ENCODE measurements at regions not wholly inside any gene's neighbourhood (a gene's known extent, or its start where the extent isn't known, plus 50 kb on each side); places are given as distances from the start of the nearest gene placed in this dataset.
"Not testable (repeated sequence)": the region's sequence is repeated elsewhere in the genome, so short reads cannot be mapped to it uniquely, and the experiment has no call there.

DNA sequence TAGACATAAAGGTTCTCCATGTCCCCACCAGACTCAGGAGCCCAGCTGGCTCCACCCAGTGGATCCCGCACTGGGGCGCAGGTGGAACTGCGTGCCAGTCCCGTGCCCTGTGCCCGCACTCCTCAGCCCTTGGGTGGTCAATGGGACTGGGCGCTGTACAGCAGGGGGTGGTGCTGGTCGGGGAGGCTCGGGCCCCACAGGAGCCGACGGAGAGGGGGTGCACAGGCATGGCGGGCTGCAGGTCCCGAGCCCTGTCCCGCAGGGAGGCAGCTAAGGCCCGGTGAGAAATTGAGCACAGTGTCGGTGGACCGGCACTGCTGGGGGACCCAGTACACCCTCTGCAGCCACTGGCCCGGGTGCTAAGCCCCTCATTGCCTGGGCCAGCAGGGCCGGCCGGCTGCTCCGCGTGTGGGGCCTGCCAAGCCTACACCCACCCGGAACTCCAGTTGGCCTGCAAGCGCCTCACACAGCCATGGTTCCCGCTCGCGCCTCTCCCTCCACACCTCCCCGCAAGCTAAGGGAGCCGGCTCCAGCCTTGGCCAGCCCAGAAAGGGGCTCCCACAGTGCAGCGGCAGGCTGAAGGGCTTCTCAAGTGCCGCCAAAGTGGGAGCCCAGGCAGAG lies 832.9 kb downstream of the CENPC start:
- WGBS (ENCODE audit: insufficient coverage): 96% methylated on average over 29 of the region's 30 CpGs
- H3K27ac ChIP-seq (ENCODE audit: low read length); H3K36me3 ChIP-seq (ENCODE audit: control insufficient read depth, insufficient read depth, low read length); H3K27me3 ChIP-seq (ENCODE audit: control insufficient read depth, insufficient read depth, low read length); H3K4me3 ChIP-seq (ENCODE audit: low read length); H3K4me1 ChIP-seq (ENCODE audit: control insufficient read depth, insufficient read depth, low read length); H3K9me3 ChIP-seq (replicated peaks; ENCODE audit: control insufficient read depth, low read depth, low read length); DNase-seq: not testable (repeated sequence)

DNA sequence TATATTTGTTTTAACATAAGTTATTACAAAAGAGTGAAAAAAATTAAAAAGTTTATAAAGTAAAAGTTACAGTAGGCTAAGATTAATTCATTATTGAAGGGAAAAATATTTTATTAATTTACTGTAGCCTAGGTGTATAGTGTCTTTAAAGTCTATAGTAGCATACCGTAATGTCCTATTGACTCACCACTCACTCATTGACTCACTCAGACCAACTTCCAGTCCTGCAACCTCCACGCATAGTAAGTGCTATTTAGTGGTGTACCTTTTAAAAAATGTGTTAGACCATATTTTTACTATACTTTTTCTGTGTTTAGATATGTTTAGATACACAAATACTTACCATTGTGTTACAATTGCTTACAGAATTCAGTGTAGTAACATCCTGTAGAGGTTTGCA lies 841.1 kb downstream of the CENPC start:
- Histone ChIP-seq H3K9me3 (replicated peaks; ENCODE audit: control insufficient read depth, low read depth, low read length) (no peaks in the 10 kb centered on the region), H3K4me3 (ENCODE audit: low read length) (no peak overlapping the region), H3K27ac (ENCODE audit: low read length) (no peak overlapping the region), H3K36me3 (ENCODE audit: control insufficient read depth, insufficient read depth, low read length) (no peaks in the 10 kb centered on the region), H3K27me3 (ENCODE audit: control insufficient read depth, insufficient read depth, low read length) (no peaks in the 10 kb centered on the region), H3K4me1 (ENCODE audit: control insufficient read depth, insufficient read depth, low read length) (no peaks in the 10 kb centered on the region)
- no CpG with 5 or more reads among the region's 2 CpGs for WGBS (ENCODE audit: insufficient coverage)
- DNase-seq: no peak

DNA sequence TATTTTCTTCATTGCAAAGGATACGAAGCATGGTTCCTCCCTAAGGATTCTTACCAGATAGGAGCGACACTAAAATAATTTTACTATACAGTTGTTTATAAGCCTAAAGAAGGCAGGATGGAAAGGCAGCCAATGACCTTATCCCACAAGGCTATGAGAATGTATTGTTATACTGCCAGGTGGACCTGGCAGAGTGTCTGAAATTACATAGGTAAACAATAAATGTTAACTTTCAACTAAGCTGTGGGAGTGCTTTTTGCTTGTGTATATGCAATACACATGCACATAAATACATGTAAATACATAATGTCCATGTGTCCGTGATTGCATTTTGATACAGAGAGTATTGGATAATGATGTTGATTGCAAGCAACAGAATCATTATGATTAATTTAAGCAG lies 850.6 kb downstream of the CENPC start:
- Histone ChIP-seq H3K36me3 (ENCODE audit: control insufficient read depth, insufficient read depth, low read length) (no peaks in the 10 kb centered on the region), H3K4me3 (ENCODE audit: low read length) (no peak overlapping the region), H3K27ac (ENCODE audit: low read length) (no peak overlapping the region), H3K4me1 (ENCODE audit: control insufficient read depth, insufficient read depth, low read length) (peaks cover 3% of the 10 kb centered on the region), H3K27me3 (ENCODE audit: control insufficient read depth, insufficient read depth, low read length) (no peaks in the 10 kb centered on the region), H3K9me3 (replicated peaks; ENCODE audit: control insufficient read depth, low read depth, low read length) (no peaks in the 10 kb centered on the region)
- no peak for DNase-seq
- whole genome bisulfite sequencing (ENCODE audit: insufficient coverage): no CpG with 5 or more reads among the region's 3 CpGs

DNA sequence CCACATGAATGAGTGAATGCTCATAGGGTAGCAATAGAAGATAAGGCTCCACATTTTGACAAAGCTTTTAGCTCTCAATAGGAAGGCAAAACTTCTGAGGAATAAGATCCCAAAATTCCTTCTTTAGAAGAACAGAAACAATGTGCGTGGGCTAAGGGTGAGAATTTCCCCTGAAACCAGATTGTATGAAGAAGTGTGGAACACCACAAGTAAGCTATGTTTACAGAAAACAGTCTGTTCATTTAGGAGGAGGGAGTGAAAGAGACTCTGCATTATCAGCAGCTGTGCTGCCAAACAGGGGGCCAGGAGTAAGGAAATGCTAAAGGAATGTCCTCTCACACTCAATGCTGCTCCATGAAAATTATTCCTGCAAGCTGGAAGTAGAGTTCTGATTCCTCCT lies 851.6 kb downstream of the CENPC start:
- WGBS (ENCODE audit: insufficient coverage): no CpG with 5 or more reads among the region's 1 CpG
- Histone ChIP-seq H3K4me1 (ENCODE audit: control insufficient read depth, insufficient read depth, low read length) (peaks cover 3% of the 10 kb centered on the region), H3K4me3 (ENCODE audit: low read length) (no peak overlapping the region), H3K9me3 (replicated peaks; ENCODE audit: control insufficient read depth, low read depth, low read length) (no peaks in the 10 kb centered on the region), H3K27me3 (ENCODE audit: control insufficient read depth, insufficient read depth, low read length) (no peaks in the 10 kb centered on the region), H3K36me3 (ENCODE audit: control insufficient read depth, insufficient read depth, low read length) (no peaks in the 10 kb centered on the region), H3K27ac (ENCODE audit: low read length) (no peak overlapping the region)
- peak; percentile 12 for DNase-seq

DNA sequence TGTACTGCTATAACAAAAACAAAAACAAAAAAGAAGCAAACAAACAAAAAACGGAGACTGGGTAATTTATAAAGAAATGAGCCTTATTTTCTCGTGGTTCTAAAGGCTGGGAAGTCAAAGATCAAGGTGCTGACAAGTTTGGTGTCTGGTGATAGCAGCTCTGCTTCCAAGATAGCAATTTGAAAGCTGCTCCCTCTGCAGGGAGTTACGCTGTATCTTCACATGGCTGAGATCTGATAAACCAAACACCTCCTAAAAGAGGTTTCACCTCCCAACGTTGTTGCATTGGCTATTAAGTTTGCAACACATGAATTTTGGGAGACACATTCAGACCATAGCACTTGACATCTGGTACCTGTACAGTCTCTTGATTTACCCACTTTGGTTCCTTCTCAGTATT lies 854.2 kb downstream of the CENPC start:
- no peak overlapping the region for H3K27ac ChIP-seq (ENCODE audit: low read length)
- H3K4me3 ChIP-seq (ENCODE audit: low read length): no peak overlapping the region
- no peak for DNase-seq
- no peaks in the 10 kb centered on the region for H3K9me3 ChIP-seq (replicated peaks; ENCODE audit: control insufficient read depth, low read depth, low read length)
- peaks cover 3% of the 10 kb centered on the region for H3K4me1 ChIP-seq (ENCODE audit: control insufficient read depth, insufficient read depth, low read length)
- WGBS (ENCODE audit: insufficient coverage): 61% methylated on average over 2 of the region's 4 CpGs
- no peaks in the 10 kb centered on the region for H3K27me3 ChIP-seq (ENCODE audit: control insufficient read depth, insufficient read depth, low read length)
- no peaks in the 10 kb centered on the region for H3K36me3 ChIP-seq (ENCODE audit: control insufficient read depth, insufficient read depth, low read length)

DNA sequence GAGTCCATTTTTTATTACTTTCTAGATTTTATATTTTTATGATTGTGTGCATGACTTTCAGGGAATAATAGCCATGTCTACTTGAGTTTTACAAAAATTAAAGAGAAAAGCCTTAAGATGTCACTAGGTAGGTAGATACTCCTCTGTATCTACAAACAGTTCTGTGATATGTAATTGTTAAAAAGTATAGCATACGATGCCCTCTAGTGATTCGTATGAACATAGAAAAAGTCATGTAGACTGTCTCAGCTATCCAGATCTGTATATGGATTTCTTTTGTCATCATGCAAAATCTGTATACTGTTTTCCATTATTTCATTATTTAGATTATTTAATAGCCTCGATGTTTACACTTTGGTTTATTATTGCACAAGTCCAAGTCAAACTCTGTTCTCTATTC lies 856.6 kb downstream of the CENPC start:
- no peaks in the 10 kb centered on the region for H3K27me3 ChIP-seq (ENCODE audit: control insufficient read depth, insufficient read depth, low read length)
- H3K4me1 ChIP-seq (ENCODE audit: control insufficient read depth, insufficient read depth, low read length): peaks cover under 1% of the 10 kb centered on the region
- peak; percentile 48 for DNase-seq
- no peak overlapping the region for H3K27ac ChIP-seq (ENCODE audit: low read length)
- no peaks in the 10 kb centered on the region for H3K36me3 ChIP-seq (ENCODE audit: control insufficient read depth, insufficient read depth, low read length)
- no CpG with 5 or more reads among the region's 3 CpGs for WGBS (ENCODE audit: insufficient coverage)
- H3K9me3 ChIP-seq (replicated peaks; ENCODE audit: control insufficient read depth, low read depth, low read length): no peaks in the 10 kb centered on the region
- H3K4me3 ChIP-seq (ENCODE audit: low read length): no peak overlapping the region

DNA sequence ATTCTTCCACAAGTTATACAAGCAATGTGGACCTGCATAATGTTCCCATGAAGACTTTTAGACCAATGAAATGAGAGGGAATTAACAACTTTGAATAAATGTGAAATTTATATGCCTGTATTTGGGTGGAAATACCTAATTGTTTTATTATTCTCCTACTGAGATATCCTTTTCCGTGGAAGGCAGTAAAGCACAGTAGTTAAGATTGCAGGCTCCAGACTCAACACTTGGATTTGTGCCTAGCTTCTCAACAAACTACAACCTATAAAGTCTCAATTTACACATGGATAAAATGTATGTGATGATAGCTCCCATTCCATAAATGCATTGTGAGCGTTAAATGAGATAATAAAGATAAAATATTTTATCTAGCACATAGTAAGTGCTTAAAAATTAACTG lies 857.8 kb downstream of the CENPC start:
- no peaks in the 10 kb centered on the region for H3K27me3 ChIP-seq (ENCODE audit: control insufficient read depth, insufficient read depth, low read length)
- no peak for DNase-seq
- H3K36me3 ChIP-seq (ENCODE audit: control insufficient read depth, insufficient read depth, low read length): no peaks in the 10 kb centered on the region
- H3K4me1 ChIP-seq (ENCODE audit: control insufficient read depth, insufficient read depth, low read length): no peaks in the 10 kb centered on the region
- no CpG with 5 or more reads among the region's 2 CpGs for WGBS (ENCODE audit: insufficient coverage)
- no peaks in the 10 kb centered on the region for H3K9me3 ChIP-seq (replicated peaks; ENCODE audit: control insufficient read depth, low read depth, low read length)
- H3K4me3 ChIP-seq (ENCODE audit: low read length): no peak overlapping the region
- H3K27ac ChIP-seq (ENCODE audit: low read length): no peak overlapping the region

DNA sequence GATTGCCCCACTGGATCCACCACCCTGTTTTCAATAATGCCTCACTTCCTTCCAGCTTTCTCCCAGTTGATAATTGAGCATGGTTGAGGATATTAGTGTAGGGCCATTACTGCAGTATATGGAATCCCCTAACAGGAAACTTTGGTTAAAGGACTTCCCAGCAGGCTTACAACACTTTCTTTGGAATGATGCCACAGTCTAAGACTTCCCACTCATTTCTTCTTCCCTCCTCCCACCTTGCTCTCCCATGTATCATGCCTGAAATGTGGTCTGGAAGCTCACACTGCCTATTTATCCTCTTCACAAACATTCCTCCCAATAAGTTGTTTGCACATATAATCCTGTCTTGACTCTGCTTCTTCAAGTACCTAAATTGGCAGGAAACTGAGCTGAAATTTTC lies 863.3 kb downstream of the CENPC start:
- H3K4me3 ChIP-seq (ENCODE audit: low read length): no peak overlapping the region
- H3K27me3 ChIP-seq (ENCODE audit: control insufficient read depth, insufficient read depth, low read length): no peaks in the 10 kb centered on the region
- no peak for DNase-seq
- H3K27ac ChIP-seq (ENCODE audit: low read length): no peak overlapping the region
- no peaks in the 10 kb centered on the region for H3K36me3 ChIP-seq (ENCODE audit: control insufficient read depth, insufficient read depth, low read length)
- H3K4me1 ChIP-seq (ENCODE audit: control insufficient read depth, insufficient read depth, low read length): no peaks in the 10 kb centered on the region
- H3K9me3 ChIP-seq (replicated peaks; ENCODE audit: control insufficient read depth, low read depth, low read length): no peaks in the 10 kb centered on the region

DNA sequence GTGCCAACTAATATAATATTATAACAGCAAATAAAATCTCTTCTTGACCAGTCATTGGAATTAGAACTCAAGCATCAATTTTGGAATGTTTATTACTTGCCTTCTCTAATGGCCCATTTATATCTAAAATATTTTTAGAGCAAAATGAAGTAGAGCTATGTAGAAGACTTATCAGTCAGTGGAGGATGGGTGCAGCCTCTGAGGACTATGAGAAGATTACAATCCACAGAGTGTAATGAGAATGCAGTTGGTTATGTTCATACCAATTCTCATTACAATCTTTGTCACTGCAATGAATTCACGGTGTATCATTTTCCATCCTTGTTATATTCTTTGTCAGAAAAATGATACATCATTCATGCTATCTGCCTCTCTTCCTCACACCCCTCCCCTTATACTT lies 878.1 kb downstream of the CENPC start:
- no CpG with 5 or more reads among the region's 1 CpG for WGBS (ENCODE audit: insufficient coverage)
- DNase-seq: no peak
- no peak overlapping the region for H3K4me3 ChIP-seq (ENCODE audit: low read length)

DNA sequence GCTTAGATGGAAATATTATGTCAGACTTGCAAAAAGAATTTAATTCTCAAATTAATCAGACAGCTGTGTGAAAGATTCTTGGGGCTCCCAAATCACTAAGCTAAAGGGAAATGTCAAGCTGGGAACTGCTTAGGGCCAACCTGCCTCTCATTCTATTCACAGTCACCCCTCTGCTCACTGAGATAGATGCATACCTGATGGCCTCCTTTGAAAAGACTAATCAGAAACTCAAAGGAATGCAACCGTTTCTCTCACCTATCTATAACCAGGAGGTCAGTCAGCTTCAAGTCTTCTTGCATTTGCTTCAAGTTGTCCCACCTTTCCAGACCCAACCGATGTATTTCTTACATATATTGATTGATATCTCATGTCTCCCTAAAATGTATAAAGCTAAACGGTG lies 882.7 kb downstream of the CENPC start:
- Histone ChIP-seq H3K4me1 (ENCODE audit: control insufficient read depth, insufficient read depth, low read length) (no peaks in the 10 kb centered on the region), H3K27me3 (ENCODE audit: control insufficient read depth, insufficient read depth, low read length) (no peaks in the 10 kb centered on the region), H3K27ac (ENCODE audit: low read length) (no peak overlapping the region), H3K36me3 (ENCODE audit: control insufficient read depth, insufficient read depth, low read length) (no peaks in the 10 kb centered on the region), H3K9me3 (replicated peaks; ENCODE audit: control insufficient read depth, low read depth, low read length) (no peaks in the 10 kb centered on the region), H3K4me3 (ENCODE audit: low read length) (no peak overlapping the region)
- no peak for DNase-seq
- WGBS (ENCODE audit: insufficient coverage): no CpG with 5 or more reads among the region's 3 CpGs

More for the DNA sequence above, 878.1 kb downstream of the CENPC start:
- H3K27ac ChIP-seq (ENCODE audit: low read length): no peak overlapping the region
- no peaks in the 10 kb centered on the region for H3K9me3 ChIP-seq (replicated peaks; ENCODE audit: control insufficient read depth, low read depth, low read length)
- no peaks in the 10 kb centered on the region for H3K4me1 ChIP-seq (ENCODE audit: control insufficient read depth, insufficient read depth, low read length)
- no peaks in the 10 kb centered on the region for H3K36me3 ChIP-seq (ENCODE audit: control insufficient read depth, insufficient read depth, low read length)
- no peaks in the 10 kb centered on the region for H3K27me3 ChIP-seq (ENCODE audit: control insufficient read depth, insufficient read depth, low read length)

DNA sequence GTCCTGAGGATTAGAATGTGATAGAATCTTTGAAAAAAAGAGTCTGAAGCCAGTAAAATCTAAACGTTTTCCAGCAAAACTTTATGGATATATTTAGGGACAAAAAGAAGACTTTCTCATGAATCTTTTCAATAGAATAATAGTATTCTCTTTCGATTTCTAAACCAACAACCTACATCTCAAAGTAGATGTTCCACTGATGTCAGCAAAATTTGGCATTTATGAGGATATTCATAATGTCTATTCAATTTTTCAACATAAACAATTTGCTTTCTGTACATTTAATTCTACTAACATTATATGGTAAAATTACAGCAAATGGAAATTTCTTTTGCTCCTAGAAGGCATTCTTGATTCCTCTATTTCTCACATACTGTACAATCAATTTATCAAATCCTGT lies 886.5 kb downstream of the CENPC start:
- Histone ChIP-seq H3K36me3 (ENCODE audit: control insufficient read depth, insufficient read depth, low read length) (no peaks in the 10 kb centered on the region), H3K4me1 (ENCODE audit: control insufficient read depth, insufficient read depth, low read length) (no peaks in the 10 kb centered on the region), H3K27ac (ENCODE audit: low read length) (no peak overlapping the region), H3K4me3 (ENCODE audit: low read length) (no peak overlapping the region), H3K9me3 (replicated peaks; ENCODE audit: control insufficient read depth, low read depth, low read length) (no peaks in the 10 kb centered on the region), H3K27me3 (ENCODE audit: control insufficient read depth, insufficient read depth, low read length) (no peaks in the 10 kb centered on the region)
- no CpG with 5 or more reads among the region's 2 CpGs for WGBS (ENCODE audit: insufficient coverage)
- no peak for DNase-seq

All from muscle of leg (tissue), 3 donors.